ENCODE measurements at regions not wholly inside any gene's neighbourhood (a gene's known extent, or its start where the extent isn't known, plus 50 kb on each side); places are given as distances from the start of the nearest gene placed in this dataset.
"Not testable (repeated sequence)": the region's sequence is repeated elsewhere in the genome, so short reads cannot be mapped to it uniquely, and the experiment has no call there.

- no peaks in the 10 kb centered on the region for H3K9me3 ChIP-seq (replicated peaks)
- no peak for DNase-seq (ENCODE audit: low read depth in 1 of 2, low spot score in 2 of 2)
- no peak overlapping the region for H3K27ac ChIP-seq
- no peaks in the 10 kb centered on the region for H3K4me1 ChIP-seq (replicated peaks)
- no peaks in the 10 kb centered on the region for H3K36me3 ChIP-seq
- no peak overlapping the region for H3K4me3 ChIP-seq
- H3K27me3 ChIP-seq (replicated peaks), result no peaks in the 10 kb centered on the region
Measured at GRCh38 chr11:116688202-116688540, 84.6 kb downstream of the BUD13 start.

- H3K4me1 ChIP-seq (replicated peaks), result no peaks in the 10 kb centered on the region
- no peak overlapping the region for H3K4me3 ChIP-seq
- DNase-seq (ENCODE audit: low read depth in 1 of 2, low spot score in 2 of 2), result no peak
- H3K36me3 ChIP-seq, result no peaks in the 10 kb centered on the region
- H3K27ac ChIP-seq, result no peak overlapping the region
- no peaks in the 10 kb centered on the region for H3K27me3 ChIP-seq (replicated peaks)
- no peaks in the 10 kb centered on the region for H3K9me3 ChIP-seq (replicated peaks)
Measured at GRCh38 chr11:116687458-116688201, 85.2 kb downstream of the BUD13 start.

- Histone ChIP-seq H3K4me3 (no peak overlapping the region), H3K27me3 (replicated peaks) (no peaks in the 10 kb centered on the region), H3K4me1 (replicated peaks) (no peaks in the 10 kb centered on the region), H3K36me3 (no peaks in the 10 kb centered on the region), H3K27ac (no peak overlapping the region), H3K9me3 (replicated peaks) (no peaks in the 10 kb centered on the region)
- no peak for DNase-seq (ENCODE audit: low read depth in 1 of 2, low spot score in 2 of 2)
Measured at GRCh38 chr11:116686866-116687265, 85.9 kb downstream of the BUD13 start.

- no peaks in the 10 kb centered on the region for H3K27me3 ChIP-seq (replicated peaks)
- no peak for DNase-seq (ENCODE audit: low read depth in 1 of 2, low spot score in 2 of 2)
- H3K4me1 ChIP-seq (replicated peaks), result no peaks in the 10 kb centered on the region
- no peak overlapping the region for H3K27ac ChIP-seq
- no peaks in the 10 kb centered on the region for H3K36me3 ChIP-seq
- H3K9me3 ChIP-seq (replicated peaks), result no peaks in the 10 kb centered on the region
- no peak overlapping the region for H3K4me3 ChIP-seq
Measured at GRCh38 chr11:116683982-116684381, 88.8 kb downstream of the BUD13 start.

- no peak overlapping the region for H3K27ac ChIP-seq
- no peaks in the 10 kb centered on the region for H3K36me3 ChIP-seq
- DNase-seq (ENCODE audit: low read depth in 1 of 2, low spot score in 2 of 2), result no peak
- H3K4me1 ChIP-seq (replicated peaks), result no peaks in the 10 kb centered on the region
- H3K27me3 ChIP-seq (replicated peaks), result no peaks in the 10 kb centered on the region
- H3K4me3 ChIP-seq, result no peak overlapping the region
- no peaks in the 10 kb centered on the region for H3K9me3 ChIP-seq (replicated peaks)
Measured at GRCh38 chr11:116680349-116681125, 92.2 kb downstream of the BUD13 start.

GRCh38 chr11:116678887-116679286 is 93.9 kb downstream of the BUD13 start:
- no peaks in the 10 kb centered on the region for H3K36me3 ChIP-seq
- H3K27me3 ChIP-seq (replicated peaks), result no peaks in the 10 kb centered on the region

GRCh38 chr11:116667318-116667717 is 105.5 kb downstream of the BUD13 start:
- H3K4me1 ChIP-seq (replicated peaks); H3K4me3 ChIP-seq; H3K36me3 ChIP-seq; DNase-seq (ENCODE audit: low read depth in 1 of 2, low spot score in 2 of 2); H3K27ac ChIP-seq; H3K27me3 ChIP-seq (replicated peaks); H3K9me3 ChIP-seq (replicated peaks): not testable (repeated sequence)

More at GRCh38 chr11:116678887-116679286, 93.9 kb downstream of the BUD13 start:
- Histone ChIP-seq H3K4me1 (replicated peaks) (no peaks in the 10 kb centered on the region), H3K4me3 (no peak overlapping the region), H3K27ac (no peak overlapping the region), H3K9me3 (replicated peaks) (no peaks in the 10 kb centered on the region)
- DNase-seq (ENCODE audit: low read depth in 1 of 2, low spot score in 2 of 2), result no peak

GRCh38 chr11:116666673-116667249 is 106.0 kb downstream of the BUD13 start:
- not testable (repeated sequence) for H3K27me3 ChIP-seq (replicated peaks); H3K27ac ChIP-seq; H3K4me3 ChIP-seq; H3K36me3 ChIP-seq; DNase-seq (ENCODE audit: low read depth in 1 of 2, low spot score in 2 of 2); H3K9me3 ChIP-seq (replicated peaks); H3K4me1 ChIP-seq (replicated peaks)

GRCh38 chr11:116665523-116665922 is 107.3 kb downstream of the BUD13 start:
- no peaks in the 10 kb centered on the region for H3K36me3 ChIP-seq
- no peak overlapping the region for H3K4me3 ChIP-seq
- H3K27me3 ChIP-seq (replicated peaks), result no peaks in the 10 kb centered on the region
- no peak overlapping the region for H3K27ac ChIP-seq
- no peak for DNase-seq (ENCODE audit: low read depth in 1 of 2, low spot score in 2 of 2)
- H3K9me3 ChIP-seq (replicated peaks), result no peaks in the 10 kb centered on the region
- no peaks in the 10 kb centered on the region for H3K4me1 ChIP-seq (replicated peaks)

GRCh38 chr11:116661056-116661455 is 111.7 kb downstream of the BUD13 start:
- DNase-seq (ENCODE audit: low read depth in 1 of 2, low spot score in 2 of 2), result no peak
- Histone ChIP-seq H3K27ac (no peak overlapping the region), H3K36me3 (no peaks in the 10 kb centered on the region), H3K4me3 (no peak overlapping the region), H3K4me1 (replicated peaks) (no peaks in the 10 kb centered on the region), H3K27me3 (replicated peaks) (no peaks in the 10 kb centered on the region), H3K9me3 (replicated peaks) (no peaks in the 10 kb centered on the region)

GRCh38 chr11:116660011-116660410 is 112.8 kb downstream of the BUD13 start:
- Histone ChIP-seq H3K4me3 (no peak overlapping the region), H3K4me1 (replicated peaks) (no peaks in the 10 kb centered on the region), H3K9me3 (replicated peaks) (no peaks in the 10 kb centered on the region)

GRCh38 chr11:116658876-116659535 is 113.8 kb downstream of the BUD13 start:
- H3K9me3 ChIP-seq (replicated peaks), result no peaks in the 10 kb centered on the region
- H3K4me1 ChIP-seq (replicated peaks), result no peaks in the 10 kb centered on the region
- no peaks in the 10 kb centered on the region for H3K36me3 ChIP-seq
- no peaks in the 10 kb centered on the region for H3K27me3 ChIP-seq (replicated peaks)
- H3K4me3 ChIP-seq, result no peak overlapping the region
- no peak for DNase-seq (ENCODE audit: low read depth in 1 of 2, low spot score in 2 of 2)
- H3K27ac ChIP-seq, result no peak overlapping the region

More at GRCh38 chr11:116660011-116660410, 112.8 kb downstream of the BUD13 start:
- H3K27ac ChIP-seq, result no peak overlapping the region
- no peaks in the 10 kb centered on the region for H3K27me3 ChIP-seq (replicated peaks)
- no peaks in the 10 kb centered on the region for H3K36me3 ChIP-seq
- no peak for DNase-seq (ENCODE audit: low read depth in 1 of 2, low spot score in 2 of 2)

- DNase-seq (ENCODE audit: low read depth in 1 of 2, low spot score in 2 of 2), result no peak
Measured at GRCh38 chr11:116657842-116658825, 114.7 kb downstream of the BUD13 start.

More at GRCh38 chr11:116657842-116658825, 114.7 kb downstream of the BUD13 start:
- H3K4me3 ChIP-seq, result no peak overlapping the region
- H3K9me3 ChIP-seq (replicated peaks), result no peaks in the 10 kb centered on the region
- no peak overlapping the region for H3K27ac ChIP-seq
- H3K36me3 ChIP-seq, result no peaks in the 10 kb centered on the region
- H3K27me3 ChIP-seq (replicated peaks), result no peaks in the 10 kb centered on the region
- H3K4me1 ChIP-seq (replicated peaks), result no peaks in the 10 kb centered on the region

Measured in SJSA1 (cell line).